Panc1 (cell line): ENCODE measurements at regions not wholly inside any gene's neighbourhood (a gene's known extent, or its start where the extent isn't known, plus 50 kb on each side); places are given as distances from the start of the nearest gene placed in this dataset.

ENCODE experiments used
- ATAC-seq: fragments of 200-7000 bp; cut with Tn5 transposase; 2 replicates; pipeline ENCODE4 v1.9.1; 2020; ENCODE audit warnings: mild to moderate bottlenecking, moderate library complexity
- BruUV-seq: library from RNA; stranded (reverse); fragments of 400-500 nt; replicated peaks from 2 replicates; lab custom pipeline; 2021; lab: Mats Ljungman, UMichigan
- CTCF ChIA-PET: fragments of 300-600 bp; sonication (Branson Sonifier 250); formaldehyde crosslinking; loops from one replicate; lab custom pipeline; 2022; ENCODE audit warnings: antibody characterized with exemption; lab: Charles Lee
- POLR2A ChIA-PET: fragments of 300-600 bp; sonication (Branson Sonifier 250); formaldehyde crosslinking; loops from one replicate; lab custom pipeline; 2022; ENCODE audit warnings: antibody characterized with exemption; lab: Charles Lee
- DNase-seq: peaks from one replicate; pipeline ENCODE4 v3.0.0-alpha.2; 2010; ENCODE audit warnings: low read depth, low spot score
- H3K27ac ChIP-seq: 2 replicates; pipeline ENCODE4 v1.5.1; 2011; ENCODE audit warnings: mild to moderate bottlenecking, low read length, inconsistent platforms
- H3K27me3 ChIP-seq: fragments of 200-500 bp; sonication (Bioruptor generic); 2 replicates; pipeline ENCODE4 v1.6.0; 2014; ENCODE audit warnings: low read length, inconsistent platforms; ENCODE audit not compliant: control insufficient read depth, insufficient read depth
- H3K36me3 ChIP-seq: fragments of 200-500 bp; sonication (Bioruptor generic); 2 replicates; pipeline ENCODE4 v1.5.1; 2014; ENCODE audit warnings: inconsistent platforms, mild to moderate bottlenecking, low read length, moderate library complexity; ENCODE audit not compliant: control insufficient read depth, insufficient read depth
- H3K4me1 ChIP-seq: 2 replicates; pipeline ENCODE4 v1.5.1; 2011; ENCODE audit warnings: inconsistent platforms, mild to moderate bottlenecking, low read length, moderate library complexity; ENCODE audit not compliant: control insufficient read depth, insufficient read depth
- H3K4me3 ChIP-seq, 2 experiments: 2 replicates each; pipeline ENCODE4 v1.5.1; 2011 to 2012; ENCODE audit warnings: low read depth in 2 of 2, low read length in 2 of 2, mild to moderate bottlenecking in 2 of 2, inconsistent platforms in 1 of 2, moderate library complexity in 1 of 2
- H3K9me3 ChIP-seq: fragments of 200-500 bp; sonication (Bioruptor generic); 2 replicates; pipeline ENCODE4 v1.5.1; 2014; ENCODE audit warnings: low read depth, mild to moderate bottlenecking, inconsistent platforms, low read length, moderate library complexity; ENCODE audit not compliant: control insufficient read depth, insufficient read depth
- POLR2AphosphoS5 ChIP-seq: IDR thresholded peaks from 2 replicates; pipeline ENCODE4 v1.6.1; 2012; ENCODE audit warnings: mild to moderate bottlenecking, low read depth, low read length, moderate library complexity
- SIN3A ChIP-seq: IDR thresholded peaks from 2 replicates; pipeline ENCODE4 v1.6.1; 2012; ENCODE audit warnings: low read depth, mild to moderate bottlenecking, low read length, moderate library complexity, borderline replicate concordance; ENCODE audit not compliant: insufficient read depth
- TCF7L2 ChIP-seq: IDR thresholded peaks from 2 replicates; pipeline ENCODE4 v1.6.1; 2011; ENCODE audit warnings: mild to moderate bottlenecking, low read depth, low read length, inconsistent platforms
- in situ Hi-C: cut with HindIII; loops from 2 replicates; pipeline ENCODE4 v1.10.0; 2016; ENCODE audit warnings: low sequenced_read_pairs, low pct_unique_long_range_greater_than_20kb
- intact Hi-C: fragments of 100-400 bp; cut with micrococcal nuclease; formaldehyde crosslinking; loops from one replicate; pipeline ENCODE4 v1.10.0; 2022; ENCODE audit not compliant: unreplicated experiment
- TF ChIP-seq, protein P1 (sequence below), 2 experiments: IDR thresholded peaks; 2 replicates each; pipeline ENCODE4 v1.6.1; 2011 to 2012; ENCODE audit warnings: low read depth in 2 of 2, control low read depth in 1 of 2, low read length in 1 of 2, mild to moderate bottlenecking in 1 of 2, moderate library complexity in 1 of 2; ENCODE audit not compliant: insufficient read depth in 1 of 2
- TF ChIP-seq, protein P2 (sequence below): fragments of 450-650 bp; IDR thresholded peaks from 2 replicates; pipeline ENCODE4 v1.5.1; 2017; ENCODE audit warnings: mild to moderate bottlenecking

GRCh38 chr1:69104894-69105293 is 462.8 kb upstream of the LRRC7 start:
- POLR2A ChIA-PET: no interaction called here
- in situ Hi-C loops: no loop called here
- Histone ChIP-seq H3K27me3 (no peaks in the 10 kb centered on the region), H3K4me1 (no peaks in the 10 kb centered on the region), H3K27ac (no peak overlapping the region), H3K9me3 (no peaks in the 10 kb centered on the region), H3K36me3 (no peaks in the 10 kb centered on the region), H3K4me3 (no peak overlapping the region)
- no peak for DNase-seq
- intact Hi-C loops: no loop called here
- no TSS peak for BruUV-seq
- TF ChIP-seq, protein P1, sequence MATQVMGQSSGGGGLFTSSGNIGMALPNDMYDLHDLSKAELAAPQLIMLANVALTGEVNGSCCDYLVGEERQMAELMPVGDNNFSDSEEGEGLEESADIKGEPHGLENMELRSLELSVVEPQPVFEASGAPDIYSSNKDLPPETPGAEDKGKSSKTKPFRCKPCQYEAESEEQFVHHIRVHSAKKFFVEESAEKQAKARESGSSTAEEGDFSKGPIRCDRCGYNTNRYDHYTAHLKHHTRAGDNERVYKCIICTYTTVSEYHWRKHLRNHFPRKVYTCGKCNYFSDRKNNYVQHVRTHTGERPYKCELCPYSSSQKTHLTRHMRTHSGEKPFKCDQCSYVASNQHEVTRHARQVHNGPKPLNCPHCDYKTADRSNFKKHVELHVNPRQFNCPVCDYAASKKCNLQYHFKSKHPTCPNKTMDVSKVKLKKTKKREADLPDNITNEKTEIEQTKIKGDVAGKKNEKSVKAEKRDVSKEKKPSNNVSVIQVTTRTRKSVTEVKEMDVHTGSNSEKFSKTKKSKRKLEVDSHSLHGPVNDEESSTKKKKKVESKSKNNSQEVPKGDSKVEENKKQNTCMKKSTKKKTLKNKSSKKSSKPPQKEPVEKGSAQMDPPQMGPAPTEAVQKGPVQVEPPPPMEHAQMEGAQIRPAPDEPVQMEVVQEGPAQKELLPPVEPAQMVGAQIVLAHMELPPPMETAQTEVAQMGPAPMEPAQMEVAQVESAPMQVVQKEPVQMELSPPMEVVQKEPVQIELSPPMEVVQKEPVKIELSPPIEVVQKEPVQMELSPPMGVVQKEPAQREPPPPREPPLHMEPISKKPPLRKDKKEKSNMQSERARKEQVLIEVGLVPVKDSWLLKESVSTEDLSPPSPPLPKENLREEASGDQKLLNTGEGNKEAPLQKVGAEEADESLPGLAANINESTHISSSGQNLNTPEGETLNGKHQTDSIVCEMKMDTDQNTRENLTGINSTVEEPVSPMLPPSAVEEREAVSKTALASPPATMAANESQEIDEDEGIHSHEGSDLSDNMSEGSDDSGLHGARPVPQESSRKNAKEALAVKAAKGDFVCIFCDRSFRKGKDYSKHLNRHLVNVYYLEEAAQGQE (IDR thresholded peaks at IDR 0.05; ENCODE audit: insufficient read depth in 1 of 2, low read depth in 2 of 2, low read length in 1 of 2): no peak
- TF ChIP-seq, protein P2, sequence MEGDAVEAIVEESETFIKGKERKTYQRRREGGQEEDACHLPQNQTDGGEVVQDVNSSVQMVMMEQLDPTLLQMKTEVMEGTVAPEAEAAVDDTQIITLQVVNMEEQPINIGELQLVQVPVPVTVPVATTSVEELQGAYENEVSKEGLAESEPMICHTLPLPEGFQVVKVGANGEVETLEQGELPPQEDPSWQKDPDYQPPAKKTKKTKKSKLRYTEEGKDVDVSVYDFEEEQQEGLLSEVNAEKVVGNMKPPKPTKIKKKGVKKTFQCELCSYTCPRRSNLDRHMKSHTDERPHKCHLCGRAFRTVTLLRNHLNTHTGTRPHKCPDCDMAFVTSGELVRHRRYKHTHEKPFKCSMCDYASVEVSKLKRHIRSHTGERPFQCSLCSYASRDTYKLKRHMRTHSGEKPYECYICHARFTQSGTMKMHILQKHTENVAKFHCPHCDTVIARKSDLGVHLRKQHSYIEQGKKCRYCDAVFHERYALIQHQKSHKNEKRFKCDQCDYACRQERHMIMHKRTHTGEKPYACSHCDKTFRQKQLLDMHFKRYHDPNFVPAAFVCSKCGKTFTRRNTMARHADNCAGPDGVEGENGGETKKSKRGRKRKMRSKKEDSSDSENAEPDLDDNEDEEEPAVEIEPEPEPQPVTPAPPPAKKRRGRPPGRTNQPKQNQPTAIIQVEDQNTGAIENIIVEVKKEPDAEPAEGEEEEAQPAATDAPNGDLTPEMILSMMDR: no peak
- TF ChIP-seq POLR2AphosphoS5 (no peak), TCF7L2 (no peak), SIN3A (no peak)
- no peak for ATAC-seq
- CTCF ChIA-PET: no interaction called here

GRCh38 chr1:69109277-69109676 is 458.4 kb upstream of the LRRC7 start:
- in situ Hi-C loops: no loop called here
- no peaks in the 10 kb centered on the region for H3K4me1 ChIP-seq
- no peaks in the 10 kb centered on the region for H3K9me3 ChIP-seq
- no peaks in the 10 kb centered on the region for H3K36me3 ChIP-seq
- no peak overlapping the region for H3K27ac ChIP-seq
- no peak for DNase-seq
- TF ChIP-seq, protein P2: no peak
- no peak for TF ChIP-seq POLR2AphosphoS5
- H3K27me3 ChIP-seq: no peaks in the 10 kb centered on the region
- no peak for ATAC-seq
- ChIA-PET POLR2A (no interaction called here), CTCF (no interaction called here)
- BruUV-seq: no TSS peak
- H3K4me3 ChIP-seq: no peak overlapping the region
- intact Hi-C loops: no loop called here

DNA sequence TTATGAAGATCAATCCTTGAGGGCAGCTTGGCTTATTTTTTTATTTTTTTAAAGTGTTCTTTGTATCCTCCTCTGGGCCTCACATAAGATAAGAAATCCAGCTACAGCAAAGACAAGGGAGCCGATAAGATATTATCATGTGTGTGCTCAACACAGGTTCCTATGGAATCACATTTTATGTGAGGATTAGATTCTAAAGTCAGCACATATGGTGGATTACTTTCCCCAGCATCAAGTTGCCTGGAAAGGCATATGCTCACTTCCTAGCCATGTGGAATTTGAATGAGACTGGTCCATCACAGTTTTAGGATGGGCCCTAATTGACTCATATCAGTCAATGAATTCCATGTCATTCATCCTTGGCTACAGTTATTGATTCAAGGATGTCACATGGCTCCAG is 456.9 kb upstream of the LRRC7 start:
- intact Hi-C loops: no loop called here
- ChIA-PET CTCF (no interaction called here), POLR2A (no interaction called here)
- H3K27me3 ChIP-seq: no peaks in the 10 kb centered on the region
- TF ChIP-seq SIN3A (no peak), POLR2AphosphoS5 (no peak), TCF7L2 (no peak)
- TF ChIP-seq, protein P2: no peak
- TF ChIP-seq, protein P1 (IDR thresholded peaks at IDR 0.05; ENCODE audit: insufficient read depth in 1 of 2, low read depth in 2 of 2, low read length in 1 of 2): no peak
- H3K36me3 ChIP-seq: no peaks in the 10 kb centered on the region
- BruUV-seq: no TSS peak
- H3K27ac ChIP-seq: no peak overlapping the region
- no peak overlapping the region for H3K4me3 ChIP-seq
- in situ Hi-C loops: no loop called here
- no peaks in the 10 kb centered on the region for H3K9me3 ChIP-seq
- H3K4me1 ChIP-seq: no peaks in the 10 kb centered on the region
- no peak for DNase-seq
- ATAC-seq: no peak
